A673 (cell line): ENCODE measurements at regions not wholly inside any gene's neighbourhood (a gene's known extent, or its start where the extent isn't known, plus 50 kb on each side); places are given as distances from the start of the nearest gene placed in this dataset.

ENCODE experiments used
- BruUV-seq: library from RNA; stranded (reverse); fragments of 400-500 nt; replicated peaks from 2 replicates; lab custom pipeline; 2021; lab: Mats Ljungman, UMichigan
- CTCF ChIA-PET: fragments of 300-600 bp; sonication (Branson Sonifier 250); formaldehyde crosslinking; loops from one replicate; lab custom pipeline; 2022; ENCODE audit warnings: antibody characterized with exemption; lab: Charles Lee
- POLR2A ChIA-PET: fragments of 300-600 bp; sonication (Branson Sonifier 250); formaldehyde crosslinking; loops from one replicate; lab custom pipeline; 2022; ENCODE audit warnings: antibody characterized with exemption; ENCODE audit not compliant: low non-redundant PET; lab: Charles Lee
- DNase-seq: peaks from one replicate; pipeline ENCODE4 v3.0.0-alpha.2; 2015; ENCODE audit warnings: low spot score
- H3K27ac ChIP-seq: fragments of 200-600 bp; sonication (generic); 2 replicates; pipeline ENCODE4 v1.5.1; 2016; ENCODE audit warnings: mixed run types, low read depth, mild to moderate bottlenecking, mixed read lengths, antibody characterized with exemption, low read length; ENCODE audit not compliant: poor library complexity, severe bottlenecking
- H3K27me3 ChIP-seq: fragments of 200-600 bp; sonication (generic); replicated peaks from 2 replicates; pipeline ENCODE4 v1.6.1; 2017; ENCODE audit warnings: mixed run types, low read depth, mild to moderate bottlenecking, mixed read lengths, antibody characterized with exemption, low read length; ENCODE audit not compliant: insufficient read depth, poor library complexity
- H3K36me3 ChIP-seq: fragments of 200-600 bp; sonication (generic); 2 replicates; pipeline ENCODE4 v1.6.1; 2016; ENCODE audit warnings: mixed run types, mild to moderate bottlenecking, mixed read lengths, antibody characterized with exemption, low read length; ENCODE audit not compliant: insufficient read depth, poor library complexity, severe bottlenecking
- H3K4me1 ChIP-seq: fragments of 200-600 bp; sonication (generic); 2 replicates; pipeline ENCODE4 v1.6.1; 2017; ENCODE audit warnings: mixed run types, mild to moderate bottlenecking, mixed read lengths, antibody characterized with exemption, low read length; ENCODE audit not compliant: insufficient read depth, poor library complexity, severe bottlenecking
- H3K4me3 ChIP-seq: fragments of 200-600 bp; sonication (generic); 2 replicates; pipeline ENCODE4 v1.5.1; 2016; ENCODE audit warnings: low read depth, mixed run types, mild to moderate bottlenecking, mixed read lengths, low read length; ENCODE audit not compliant: poor library complexity, severe bottlenecking
- H3K9me3 ChIP-seq: fragments of 200-600 bp; sonication (generic); 2 replicates; pipeline ENCODE4 v1.6.1; 2016; ENCODE audit warnings: mixed run types, low read depth, mild to moderate bottlenecking, mixed read lengths, antibody characterized with exemption, low read length; ENCODE audit not compliant: poor library complexity, severe bottlenecking
- CTCF ChIP-seq: fragments of 300-800, 200-600 bp; sonication (generic); conservative IDR thresholded peaks from 2 replicates; pipeline ENCODE4 v1.5.1; 2017; ENCODE audit warnings: low read depth, mild to moderate bottlenecking, antibody characterized with exemption, low read length, moderate library complexity, mixed read lengths
- EZH2 ChIP-seq: fragments of 200-600 bp; sonication (generic); IDR thresholded peaks from 2 replicates; pipeline ENCODE4 v1.6.1; 2017; ENCODE audit warnings: borderline replicate concordance, low read depth, mild to moderate bottlenecking, mixed read lengths, antibody characterized with exemption, low read length; ENCODE audit not compliant: poor library complexity, severe bottlenecking
- intact Hi-C: fragments of 100-400 bp; cut with micrococcal nuclease; formaldehyde crosslinking; loops from one replicate; pipeline ENCODE4 v1.10.0; 2022; ENCODE audit not compliant: unreplicated experiment

DNA sequence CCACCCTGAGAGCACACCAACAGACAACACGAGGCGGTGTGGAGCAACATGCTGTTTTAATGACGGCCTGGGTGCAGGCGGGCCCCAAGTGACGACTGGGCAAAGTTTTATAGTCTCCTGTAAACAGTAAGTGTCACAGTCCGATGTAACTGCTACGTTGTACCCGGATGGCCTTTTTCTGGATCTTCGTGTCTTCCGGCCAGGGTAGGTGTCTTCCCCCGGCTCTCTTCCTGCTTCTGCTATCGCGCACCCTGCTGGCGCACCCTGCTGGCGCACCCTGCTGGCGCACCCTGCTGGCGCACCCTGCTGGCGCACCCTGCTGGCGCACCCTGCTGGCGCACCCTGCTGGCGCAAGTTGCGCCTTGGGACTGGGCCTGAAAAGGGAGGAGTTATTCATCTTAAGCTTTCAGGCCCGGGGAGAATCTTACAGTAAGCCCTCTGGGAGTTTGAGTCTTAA is 143.0 kb upstream of the TARS1 start:
- Histone ChIP-seq H3K27ac (no peak overlapping the region), H3K4me1 (peaks cover 9% of the 10 kb centered on the region), H3K36me3 (no peaks in the 10 kb centered on the region), H3K9me3 (no peaks in the 10 kb centered on the region), H3K4me3 (no peak overlapping the region), H3K27me3 (no peaks in the 10 kb centered on the region)
- no TSS peak for BruUV-seq
- TF ChIP-seq EZH2 (no peak), CTCF (peak; percentile 46)
- ChIA-PET CTCF (no interaction called here), POLR2A (no interaction called here)
- intact Hi-C loops: no loop called here
- DNase-seq: peak; percentile 17

DNA sequence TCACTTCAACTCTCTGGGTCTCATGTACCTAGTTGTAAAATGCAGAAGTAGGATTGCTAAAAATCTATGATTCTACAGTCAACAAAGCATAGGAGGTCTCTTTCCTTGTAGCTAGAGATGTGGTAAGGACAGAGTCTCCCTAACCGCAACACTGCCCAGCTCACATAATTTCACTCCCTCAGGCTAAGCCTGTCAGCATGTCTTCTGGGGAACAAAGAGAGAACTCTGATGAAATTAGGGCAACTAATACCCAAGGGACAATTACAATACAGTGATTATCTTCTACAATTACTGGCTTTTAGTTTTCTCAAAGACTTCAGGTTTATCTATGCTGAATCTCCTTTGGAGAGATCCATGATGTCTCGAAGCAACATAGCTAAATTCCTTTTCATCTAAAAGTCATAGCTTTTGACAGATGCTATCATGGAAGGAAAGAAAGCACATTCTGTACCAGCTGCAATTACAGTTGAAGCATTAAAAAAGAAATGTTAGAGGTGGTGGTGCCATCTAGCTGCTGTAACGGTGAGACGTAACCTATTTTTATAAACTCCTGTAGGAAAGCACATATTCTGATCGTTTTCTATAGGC is 141.1 kb upstream of the TARS1 start:
- Histone ChIP-seq H3K27me3 (no peaks in the 10 kb centered on the region), H3K4me3 (no peak overlapping the region), H3K9me3 (no peaks in the 10 kb centered on the region), H3K4me1 (peaks cover 9% of the 10 kb centered on the region), H3K36me3 (no peaks in the 10 kb centered on the region), H3K27ac (no peak overlapping the region)
- intact Hi-C loops: loop anchor here (5.0 kb wide), 1 partner anchor 592 kb away; no protein-coding TSS in a partner anchor
- POLR2A ChIA-PET: no interaction called here
- BruUV-seq: no TSS peak
- peak; percentile 65 for TF ChIP-seq CTCF
- no peak for TF ChIP-seq EZH2
- CTCF ChIA-PET: interaction anchor here (0.6 to 1.4 kb wide), 4 partner anchors 80 to 804 kb away, joined by 3 to 7 read pairs (median 6); partner anchors contain the start of gene NPR3
- peak; percentile 79 for DNase-seq

DNA sequence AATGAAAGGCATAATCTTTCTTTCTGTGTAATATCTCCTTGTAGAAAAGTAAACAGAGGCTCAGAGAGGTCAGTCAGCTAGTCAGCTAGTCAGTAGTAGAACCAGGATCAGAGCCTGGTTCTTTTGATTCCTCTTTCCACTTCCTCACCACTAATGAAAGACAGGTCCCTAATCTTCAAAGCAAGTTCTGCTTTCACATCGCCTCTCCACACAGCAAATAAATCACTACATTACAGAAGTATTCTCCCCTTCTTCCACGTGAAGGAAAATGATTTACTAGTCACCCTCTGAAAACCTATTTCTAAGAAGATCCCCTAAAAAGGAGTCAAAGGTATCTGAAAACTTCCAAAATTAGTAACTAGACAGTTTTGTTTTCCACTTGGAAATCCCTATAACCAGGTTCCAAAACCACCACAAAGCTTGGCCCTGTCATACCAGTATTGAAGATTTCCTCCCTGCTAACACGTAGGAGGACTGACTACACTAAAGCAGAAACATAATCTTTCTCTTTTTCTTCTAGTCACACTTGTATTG is 140.5 kb upstream of the TARS1 start:
- ChIA-PET POLR2A (no interaction called here), CTCF (interaction anchor here (0.6 to 1.4 kb wide), 4 partner anchors 79 to 804 kb away, joined by 3 to 7 read pairs (median 6); partner anchors contain the start of gene NPR3)
- TF ChIP-seq CTCF: no peak; the same call in 1 of the 2 replicates
- no peak for TF ChIP-seq EZH2
- intact Hi-C loops: loop anchor here (5.0 kb wide), 1 partner anchor 593 kb away; no protein-coding TSS in a partner anchor
- no peak for DNase-seq
- H3K4me1 ChIP-seq: peaks cover 9% of the 10 kb centered on the region
- no peak overlapping the region for H3K27ac ChIP-seq
- no peaks in the 10 kb centered on the region for H3K27me3 ChIP-seq
- BruUV-seq: no TSS peak
- no peaks in the 10 kb centered on the region for H3K9me3 ChIP-seq
- H3K4me3 ChIP-seq: no peak overlapping the region
- no peaks in the 10 kb centered on the region for H3K36me3 ChIP-seq
